ENCODE measurements at regions not wholly inside any gene's neighbourhood (a gene's known extent, or its start where the extent isn't known, plus 50 kb on each side); places are given as distances from the start of the nearest gene placed in this dataset.

GRCh38 chr16:48462106-48462740 is 77.0 kb upstream of the SIAH1 start:
- no peaks in the 10 kb centered on the region for H3K9me3 ChIP-seq (ENCODE audit: insufficient read depth, low read length)
- DNase-seq (ENCODE audit: low read depth, low spot score) = no peak
- no peaks in the 10 kb centered on the region for H3K36me3 ChIP-seq (ENCODE audit: insufficient read depth, insufficient read length, low read length)
- H3K4me1 ChIP-seq (ENCODE audit: insufficient read depth, insufficient read length) = no peaks in the 10 kb centered on the region
- H3K27me3 ChIP-seq (ENCODE audit: insufficient read depth, insufficient read length) = no peaks in the 10 kb centered on the region
- no peak overlapping the region for H3K9ac ChIP-seq (ENCODE audit: insufficient read length, low read depth)
- no peak overlapping the region for H3K4me3 ChIP-seq (ENCODE audit: insufficient read length, low read depth)
- no peak for TF ChIP-seq ZNF274 (IDR thresholded peaks at IDR 0.05; ENCODE audit: low read depth, low read length)
- TF ChIP-seq SUZ12 (IDR thresholded peaks at IDR 0.05; ENCODE audit: extremely low read depth, insufficient read depth, insufficient read length) = no peak
- TF ChIP-seq YY1 (IDR thresholded peaks at IDR 0.05; ENCODE audit: insufficient read depth, insufficient read length) = no peak

DNA sequence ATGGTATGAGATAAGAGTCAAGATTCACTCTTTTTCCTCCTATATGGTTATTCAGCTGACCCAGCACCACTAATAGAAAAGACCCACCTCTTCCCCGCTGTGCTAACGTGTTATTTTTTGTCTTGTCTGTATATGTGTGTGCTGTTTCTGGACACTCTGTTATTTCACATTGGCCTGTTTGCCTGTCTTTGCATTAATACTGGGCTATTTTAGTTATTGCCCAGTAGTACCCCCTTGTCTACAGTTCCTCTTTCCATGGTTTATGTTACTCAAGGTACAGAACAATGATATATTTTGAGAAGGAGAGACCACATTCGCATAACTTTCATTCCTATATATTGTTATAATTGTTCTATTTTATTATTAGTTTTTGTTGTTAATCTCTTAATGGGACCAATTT is 74.0 kb upstream of the SIAH1 start:
- no peak for DNase-seq (ENCODE audit: low read depth, low spot score)
- no peak overlapping the region for H3K4me3 ChIP-seq (ENCODE audit: insufficient read length, low read depth)
- TF ChIP-seq SUZ12 (IDR thresholded peaks at IDR 0.05; ENCODE audit: extremely low read depth, insufficient read depth, insufficient read length) (no peak), ZNF274 (IDR thresholded peaks at IDR 0.05; ENCODE audit: low read depth, low read length) (no peak), YY1 (IDR thresholded peaks at IDR 0.05; ENCODE audit: insufficient read depth, insufficient read length) (no peak)

DNA sequence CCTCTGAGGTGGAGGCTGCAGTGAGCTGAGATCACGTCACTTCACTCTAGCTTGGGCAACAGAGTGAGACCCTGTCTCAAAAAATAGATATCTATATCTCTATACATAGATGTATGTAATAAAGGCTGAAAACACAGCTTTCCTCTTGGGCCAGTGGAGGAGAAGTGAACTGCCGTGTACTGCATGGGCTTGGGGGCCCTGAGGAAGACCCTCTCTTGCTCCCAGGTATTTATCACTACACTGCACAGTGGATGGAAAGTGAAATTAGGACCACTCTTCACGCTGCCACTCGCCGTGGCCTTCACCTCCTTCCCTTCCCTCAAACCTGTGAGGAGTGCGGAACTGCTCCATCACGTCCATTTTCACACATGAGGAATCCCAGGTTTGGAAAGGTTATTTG is 68.8 kb upstream of the SIAH1 start:
- Histone ChIP-seq H3K4me3 (ENCODE audit: insufficient read length, low read depth) (no peak overlapping the region), H3K9me3 (ENCODE audit: insufficient read depth, low read length) (no peaks in the 10 kb centered on the region), H3K36me3 (ENCODE audit: insufficient read depth, insufficient read length, low read length) (no peaks in the 10 kb centered on the region), H3K27me3 (ENCODE audit: insufficient read depth, insufficient read length) (no peaks in the 10 kb centered on the region), H3K9ac (ENCODE audit: insufficient read length, low read depth) (no peak overlapping the region), H3K4me1 (ENCODE audit: insufficient read depth, insufficient read length) (peaks cover 2% of the 10 kb centered on the region)
- TF ChIP-seq SUZ12 (IDR thresholded peaks at IDR 0.05; ENCODE audit: extremely low read depth, insufficient read depth, insufficient read length) (no peak), YY1 (IDR thresholded peaks at IDR 0.05; ENCODE audit: insufficient read depth, insufficient read length) (no peak), ZNF274 (IDR thresholded peaks at IDR 0.05; ENCODE audit: low read depth, low read length) (no peak)
- DNase-seq (ENCODE audit: low read depth, low spot score) = no peak

More for the DNA sequence above, 74.0 kb upstream of the SIAH1 start:
- H3K36me3 ChIP-seq (ENCODE audit: insufficient read depth, insufficient read length, low read length) = no peaks in the 10 kb centered on the region
- H3K27me3 ChIP-seq (ENCODE audit: insufficient read depth, insufficient read length) = no peaks in the 10 kb centered on the region
- H3K9ac ChIP-seq (ENCODE audit: insufficient read length, low read depth) = no peak overlapping the region
- H3K9me3 ChIP-seq (ENCODE audit: insufficient read depth, low read length) = no peaks in the 10 kb centered on the region
- H3K4me1 ChIP-seq (ENCODE audit: insufficient read depth, insufficient read length) = no peaks in the 10 kb centered on the region

DNA sequence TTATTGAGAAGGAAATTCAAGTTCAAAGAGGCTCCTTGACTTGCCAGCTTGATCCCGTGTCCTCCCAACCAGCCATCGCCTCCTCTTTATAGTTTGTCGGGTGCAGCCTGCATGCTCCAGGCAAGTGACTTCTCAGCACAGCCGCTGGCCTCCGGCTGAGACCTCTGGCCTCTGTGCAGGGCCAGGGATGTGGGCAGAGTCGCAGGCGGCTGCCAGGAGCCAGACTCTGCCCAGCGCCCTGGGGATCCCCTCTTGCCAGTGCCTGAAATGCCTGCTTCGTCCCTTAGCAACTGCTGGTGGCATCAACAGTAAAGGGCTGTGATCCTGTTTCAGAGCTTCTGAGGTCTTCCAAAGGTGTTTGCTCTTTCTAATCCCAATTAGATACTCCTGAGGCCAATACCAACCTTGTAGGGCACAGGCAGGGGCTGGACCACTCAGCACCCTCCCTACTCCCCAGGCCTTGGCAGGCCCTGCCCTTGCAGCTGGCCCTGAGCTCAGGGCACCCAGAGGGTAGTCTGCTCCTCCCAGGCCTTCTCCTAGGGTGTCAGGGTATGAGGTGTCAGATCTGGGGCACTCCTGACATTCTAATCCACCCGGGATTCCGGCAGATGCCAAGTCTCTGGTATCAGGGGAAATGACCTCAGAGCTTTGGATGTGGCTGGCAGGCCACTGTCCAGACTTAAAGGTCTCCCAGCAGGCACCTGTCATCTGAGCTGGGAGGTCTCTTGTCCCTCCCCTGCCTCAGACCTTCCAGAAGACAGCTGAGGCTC is 68.0 kb upstream of the SIAH1 start:
- H3K4me1 ChIP-seq (ENCODE audit: insufficient read depth, insufficient read length) = peaks cover 2% of the 10 kb centered on the region
- no peaks in the 10 kb centered on the region for H3K9me3 ChIP-seq (ENCODE audit: insufficient read depth, low read length)
- H3K27me3 ChIP-seq (ENCODE audit: insufficient read depth, insufficient read length) = no peaks in the 10 kb centered on the region
- no peak for DNase-seq (ENCODE audit: low read depth, low spot score)
- H3K9ac ChIP-seq (ENCODE audit: insufficient read length, low read depth) = no peak overlapping the region
- H3K4me3 ChIP-seq (ENCODE audit: insufficient read length, low read depth) = no peak overlapping the region
- no peaks in the 10 kb centered on the region for H3K36me3 ChIP-seq (ENCODE audit: insufficient read depth, insufficient read length, low read length)
- TF ChIP-seq SUZ12 (IDR thresholded peaks at IDR 0.05; ENCODE audit: extremely low read depth, insufficient read depth, insufficient read length) = no peak

DNA sequence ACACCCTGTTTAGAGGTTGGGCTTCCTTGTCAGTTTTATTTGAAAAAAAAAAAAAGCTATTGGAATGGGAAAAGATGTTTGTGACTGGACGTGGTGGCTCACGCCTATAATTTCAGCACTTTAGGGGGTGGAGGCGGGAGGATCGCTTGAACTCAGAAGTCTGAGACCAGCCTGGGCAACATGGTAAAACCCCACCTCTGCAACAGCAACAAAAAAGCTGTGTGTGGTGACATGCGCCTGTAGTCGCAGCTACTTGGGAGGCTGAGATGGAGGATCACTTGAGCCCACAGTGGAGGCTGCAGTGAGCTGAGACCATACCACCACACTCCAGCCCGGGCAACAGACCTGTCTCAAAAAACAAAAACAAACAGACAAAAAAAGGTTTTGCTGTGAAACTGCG is 66.1 kb upstream of the SIAH1 start:
- no peak for DNase-seq (ENCODE audit: low read depth, low spot score)
- H3K27me3 ChIP-seq (ENCODE audit: insufficient read depth, insufficient read length) = no peaks in the 10 kb centered on the region
- peaks cover 2% of the 10 kb centered on the region for H3K4me1 ChIP-seq (ENCODE audit: insufficient read depth, insufficient read length)
- TF ChIP-seq SUZ12 (IDR thresholded peaks at IDR 0.05; ENCODE audit: extremely low read depth, insufficient read depth, insufficient read length) (no peak), YY1 (IDR thresholded peaks at IDR 0.05; ENCODE audit: insufficient read depth, insufficient read length) (no peak), ZNF274 (IDR thresholded peaks at IDR 0.05; ENCODE audit: low read depth, low read length) (no peak)
- no peak overlapping the region for H3K9ac ChIP-seq (ENCODE audit: insufficient read length, low read depth)
- no peaks in the 10 kb centered on the region for H3K36me3 ChIP-seq (ENCODE audit: insufficient read depth, insufficient read length, low read length)
- no peak overlapping the region for H3K4me3 ChIP-seq (ENCODE audit: insufficient read length, low read depth)
- H3K9me3 ChIP-seq (ENCODE audit: insufficient read depth, low read length) = no peaks in the 10 kb centered on the region

DNA sequence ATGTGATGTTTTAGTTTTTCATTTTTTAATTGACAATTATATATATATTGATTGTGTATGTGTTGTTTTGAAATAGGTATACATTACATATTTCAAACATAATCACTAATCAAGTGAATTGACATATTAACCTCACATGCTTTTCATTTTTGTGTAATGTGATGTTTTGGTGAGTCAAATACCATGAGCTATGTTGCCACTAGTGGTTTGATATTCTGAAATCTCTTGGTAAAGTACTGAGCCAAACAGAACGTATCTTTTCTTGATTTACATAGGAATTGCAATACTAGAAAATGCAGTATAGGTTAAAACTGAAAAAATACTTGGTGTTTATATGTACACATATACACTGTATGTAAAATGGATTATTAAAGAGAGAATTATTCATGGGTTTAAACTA is 65.2 kb upstream of the SIAH1 start:
- no peak for DNase-seq (ENCODE audit: low read depth, low spot score)

GRCh38 chr16:48448841-48449481 is 63.7 kb upstream of the SIAH1 start:
- no peak overlapping the region for H3K9ac ChIP-seq (ENCODE audit: insufficient read length, low read depth)
- no peak for TF ChIP-seq YY1 (IDR thresholded peaks at IDR 0.05; ENCODE audit: insufficient read depth, insufficient read length)
- H3K9me3 ChIP-seq (ENCODE audit: insufficient read depth, low read length) = no peaks in the 10 kb centered on the region
- peaks cover 2% of the 10 kb centered on the region for H3K4me1 ChIP-seq (ENCODE audit: insufficient read depth, insufficient read length)
- no peaks in the 10 kb centered on the region for H3K27me3 ChIP-seq (ENCODE audit: insufficient read depth, insufficient read length)
- H3K4me3 ChIP-seq (ENCODE audit: insufficient read length, low read depth) = no peak overlapping the region
- no peak for DNase-seq (ENCODE audit: low read depth, low spot score)
- H3K36me3 ChIP-seq (ENCODE audit: insufficient read depth, insufficient read length, low read length) = no peaks in the 10 kb centered on the region

More for the DNA sequence above, 65.2 kb upstream of the SIAH1 start:
- no peak overlapping the region for H3K4me3 ChIP-seq (ENCODE audit: insufficient read length, low read depth)
- no peaks in the 10 kb centered on the region for H3K9me3 ChIP-seq (ENCODE audit: insufficient read depth, low read length)
- no peaks in the 10 kb centered on the region for H3K27me3 ChIP-seq (ENCODE audit: insufficient read depth, insufficient read length)
- H3K4me1 ChIP-seq (ENCODE audit: insufficient read depth, insufficient read length) = peaks cover 2% of the 10 kb centered on the region
- TF ChIP-seq ZNF274 (IDR thresholded peaks at IDR 0.05; ENCODE audit: low read depth, low read length) = no peak
- TF ChIP-seq SUZ12 (IDR thresholded peaks at IDR 0.05; ENCODE audit: extremely low read depth, insufficient read depth, insufficient read length) = no peak
- no peak for TF ChIP-seq YY1 (IDR thresholded peaks at IDR 0.05; ENCODE audit: insufficient read depth, insufficient read length)
- no peak overlapping the region for H3K9ac ChIP-seq (ENCODE audit: insufficient read length, low read depth)
- H3K36me3 ChIP-seq (ENCODE audit: insufficient read depth, insufficient read length, low read length) = no peaks in the 10 kb centered on the region
